Breast epithelium (tissue), 3 donors: ENCODE measurements at regions not wholly inside any gene's neighbourhood (a gene's known extent, or its start where the extent isn't known, plus 50 kb on each side); places are given as distances from the start of the nearest gene placed in this dataset.
"Not testable (repeated sequence)": the region's sequence is repeated elsewhere in the genome, so short reads cannot be mapped to it uniquely, and the experiment has no call there.

ENCODE experiments used
- POLR2A ChIP-seq: fragments of 450-650 bp; IDR thresholded peaks from one replicate; pipeline ENCODE4 v1.6.1; 2016; ENCODE audit warnings: antibody characterized with exemption, mild to moderate bottlenecking, moderate library complexity
- POLR2AphosphoS5 ChIP-seq, 3 donors: sonication (generic); formaldehyde crosslinking; IDR thresholded peaks; one replicate each; pipeline ENCODE4 v1.6.1; 2017; ENCODE audit warnings: antibody characterized with exemption in 3 of 3

DNA sequence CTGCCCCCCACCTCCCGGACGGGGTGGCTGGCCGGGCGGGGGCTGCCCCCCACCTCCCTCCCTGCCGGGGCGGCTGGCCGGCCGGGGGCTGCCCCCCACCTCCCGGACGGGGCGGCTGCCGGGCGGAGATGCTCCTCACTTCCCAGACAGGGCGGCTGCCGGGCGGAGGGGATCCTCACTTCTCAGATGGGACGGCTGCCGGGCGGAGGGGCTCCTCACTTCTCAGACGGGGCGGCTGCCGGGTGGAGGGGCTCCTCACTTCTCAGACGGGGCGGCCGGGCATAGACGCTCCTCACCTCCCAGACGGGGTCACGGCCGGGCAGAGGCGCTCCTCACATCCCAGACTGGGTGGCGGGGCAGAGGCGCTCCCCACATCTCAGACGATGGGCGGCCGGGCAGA, 74.8 kb upstream of the NMUR2 start:
- not testable (repeated sequence) for TF ChIP-seq POLR2AphosphoS5 (IDR thresholded peaks at IDR 0.05); POLR2A
